HUDEP-2 (cell line): ENCODE measurements at regions not wholly inside any gene's neighbourhood (a gene's known extent, or its start where the extent isn't known, plus 50 kb on each side); places are given as distances from the start of the nearest gene placed in this dataset.
"Not testable (repeated sequence)": the region's sequence is repeated elsewhere in the genome, so short reads cannot be mapped to it uniquely, and the experiment has no call there.

Source experiments
- DNase-seq, 76 experiments: peaks; one replicate each; lab custom pipeline; 2025; ENCODE audit not compliant: unreplicated experiment in 76 of 76; lab: John Stamatoyannopoulos, UW

DNA sequence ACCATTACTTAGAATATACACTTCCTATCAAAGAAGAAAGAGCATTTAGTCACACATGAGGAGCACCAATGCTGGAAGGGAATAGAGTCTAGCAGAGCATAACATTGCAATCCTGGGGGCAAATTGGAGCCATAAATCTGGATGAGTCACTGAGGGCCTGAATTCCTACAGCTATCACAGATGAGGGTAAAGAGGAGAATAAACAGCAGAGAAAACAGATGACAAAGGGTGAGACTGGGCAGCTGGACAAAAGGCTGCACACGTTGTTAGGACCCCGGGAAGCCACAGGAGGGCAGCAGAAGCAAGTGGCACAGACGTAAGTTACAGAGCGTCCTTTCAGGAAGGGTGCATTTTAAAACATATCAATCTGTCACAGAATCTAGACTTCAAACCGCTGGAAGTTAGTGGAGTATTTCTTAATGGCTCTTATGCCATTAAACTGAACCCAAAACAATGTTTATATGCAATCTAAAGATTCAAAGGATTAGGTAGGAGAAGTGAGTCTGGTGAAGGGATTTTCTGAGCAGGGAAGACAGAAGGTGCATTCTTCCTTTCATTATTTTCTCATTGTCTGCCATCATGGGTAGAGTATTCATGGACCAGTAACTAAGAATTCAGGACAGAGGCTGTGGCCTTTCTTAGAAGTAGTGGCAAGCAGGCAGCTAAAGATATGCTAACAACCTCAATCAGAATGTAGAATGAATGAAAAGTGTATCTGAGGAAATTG, 159.8 kb upstream of the DAAM1 start:
- peak in 22 of 76 experiments; percentile 3 to 40 (median 16) for DNase-seq

DNA sequence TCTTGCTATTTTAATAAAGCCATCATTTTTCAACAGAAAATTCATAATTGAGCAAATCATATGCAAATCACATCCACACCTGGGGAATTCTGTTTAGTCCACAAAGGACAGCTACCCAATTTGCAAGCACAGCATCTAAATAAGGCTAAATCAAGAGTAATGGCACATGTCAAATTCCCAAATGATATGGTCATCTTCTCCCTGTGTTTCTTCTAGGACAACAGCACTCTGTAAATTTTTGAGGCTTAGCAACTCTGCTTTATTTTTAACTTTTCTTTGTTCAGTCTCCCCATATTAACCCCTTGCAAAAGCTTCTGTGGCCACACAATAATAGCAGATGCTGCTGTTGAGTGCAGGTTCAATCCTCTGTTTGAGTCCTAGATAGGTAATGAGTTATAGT, 155.6 kb upstream of the DAAM1 start:
- no peak for DNase-seq

DNA sequence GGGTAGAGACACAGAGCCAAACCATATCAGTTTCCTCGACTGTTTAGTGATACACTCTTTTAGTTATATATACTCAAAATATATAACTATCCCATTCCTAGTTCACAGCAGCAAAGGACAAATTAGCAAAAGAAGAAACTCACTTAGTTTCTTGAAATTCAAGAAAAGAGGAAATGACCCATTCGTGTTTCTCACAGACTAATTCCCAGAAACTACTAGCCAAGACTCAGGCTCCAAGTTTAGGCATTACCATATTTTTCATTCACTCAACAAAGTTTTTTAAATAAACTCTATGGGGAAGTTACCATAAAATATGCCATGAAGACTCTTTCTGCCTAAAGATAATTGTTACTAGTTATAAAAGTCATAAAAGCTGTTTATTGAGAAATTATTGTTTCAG, 152.3 kb upstream of the DAAM1 start:
- DNase-seq: no peak

DNA sequence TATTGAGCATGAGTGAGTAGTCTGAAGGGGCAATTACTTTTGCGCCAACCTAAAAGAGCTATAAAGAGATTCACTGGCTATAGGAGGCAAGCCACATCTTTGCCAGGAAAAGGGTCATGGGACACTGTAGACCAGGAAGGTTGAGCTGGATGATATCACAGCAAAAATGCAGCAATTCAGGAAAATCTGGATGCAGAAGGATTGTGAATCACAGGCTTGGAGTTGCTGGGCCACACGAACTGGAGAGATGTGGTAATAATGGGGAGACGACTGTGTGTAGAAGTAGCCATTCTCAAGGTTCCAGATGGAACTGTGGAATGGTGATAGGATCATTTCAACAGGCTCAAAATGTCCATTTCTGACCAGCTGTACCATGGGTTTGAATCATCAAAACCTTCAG, 151.4 kb upstream of the DAAM1 start:
- DNase-seq: no peak

DNA sequence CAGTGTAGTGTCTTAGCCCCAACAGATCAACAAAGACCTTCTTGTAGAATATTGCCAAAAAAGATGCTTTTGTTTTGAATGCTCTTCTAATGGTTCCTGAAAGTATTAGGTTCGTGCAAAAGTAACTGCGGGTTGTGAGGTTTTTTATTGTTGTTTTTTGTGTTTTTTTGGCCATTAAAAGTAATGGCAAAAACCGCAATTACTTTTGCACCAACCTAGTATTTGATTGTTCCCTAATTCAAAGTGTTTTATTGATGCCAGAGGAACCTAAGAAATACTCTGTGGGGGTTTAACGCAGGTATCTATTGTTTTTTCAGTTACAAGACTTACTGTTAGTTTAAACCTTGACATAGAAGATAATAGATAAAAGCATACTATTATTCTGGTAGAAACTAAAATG, 150.8 kb upstream of the DAAM1 start:
- no peak for DNase-seq

DNA sequence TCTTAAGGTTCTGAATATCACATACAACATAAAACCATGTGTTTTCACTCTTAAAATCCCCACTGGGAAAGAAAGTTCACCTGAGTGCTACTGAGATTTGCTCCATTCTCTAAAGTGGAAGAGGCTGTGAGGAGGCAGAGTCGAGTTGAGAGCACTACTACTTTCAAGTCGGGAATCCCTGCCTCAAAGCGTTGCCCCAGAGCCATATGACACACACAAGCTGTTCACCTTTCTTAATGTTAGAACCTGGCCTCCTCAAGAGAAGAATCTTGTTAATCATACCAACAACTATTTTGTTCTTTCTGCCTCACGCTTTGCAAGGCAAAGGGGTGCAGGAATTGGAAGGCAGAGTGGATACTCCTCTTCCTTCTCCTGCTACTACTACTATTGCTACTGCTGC, 149.7 kb upstream of the DAAM1 start:
- DNase-seq: no peak

DNA sequence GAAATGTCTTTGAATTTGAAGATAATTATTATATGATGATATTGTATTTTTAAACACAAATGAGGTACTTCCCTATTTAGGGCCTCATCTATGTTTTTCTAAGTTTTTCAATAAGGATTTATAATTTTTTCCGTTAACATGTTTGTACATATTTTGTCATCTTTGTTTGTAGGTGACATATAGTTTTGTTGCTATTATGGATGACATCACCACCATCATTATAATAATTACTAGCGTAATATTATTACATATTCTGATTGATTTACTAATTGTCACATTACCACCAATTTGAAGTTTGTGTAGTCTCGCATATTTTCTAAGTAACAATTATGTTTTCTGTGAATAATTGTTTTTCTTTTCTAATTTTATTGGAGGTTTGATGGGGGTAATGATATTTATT, 147.2 kb upstream of the DAAM1 start:
- DNase-seq: no peak

DNA sequence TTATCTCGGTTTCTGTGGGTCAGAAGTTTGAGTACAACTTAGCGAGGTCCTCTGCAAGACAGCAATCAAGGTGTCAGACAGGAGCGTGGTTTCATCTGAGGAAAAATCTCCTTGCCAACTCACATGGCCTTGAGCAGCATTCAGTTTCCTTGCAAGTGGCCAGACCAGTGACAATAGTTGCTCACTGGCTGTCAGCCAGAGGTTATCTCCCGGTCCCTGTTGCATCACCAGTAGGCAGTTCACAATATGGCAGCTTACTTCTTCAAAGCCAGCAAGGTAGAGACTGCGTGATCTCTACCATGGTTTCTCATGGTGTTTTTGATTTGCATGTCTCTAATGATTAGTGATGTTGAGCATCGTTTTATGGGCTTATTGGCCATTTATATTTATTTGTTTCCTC, 143.8 kb upstream of the DAAM1 start:
- DNase-seq: peak in 19 of 76 experiments; percentile 1 to 24 (median 11)

DNA sequence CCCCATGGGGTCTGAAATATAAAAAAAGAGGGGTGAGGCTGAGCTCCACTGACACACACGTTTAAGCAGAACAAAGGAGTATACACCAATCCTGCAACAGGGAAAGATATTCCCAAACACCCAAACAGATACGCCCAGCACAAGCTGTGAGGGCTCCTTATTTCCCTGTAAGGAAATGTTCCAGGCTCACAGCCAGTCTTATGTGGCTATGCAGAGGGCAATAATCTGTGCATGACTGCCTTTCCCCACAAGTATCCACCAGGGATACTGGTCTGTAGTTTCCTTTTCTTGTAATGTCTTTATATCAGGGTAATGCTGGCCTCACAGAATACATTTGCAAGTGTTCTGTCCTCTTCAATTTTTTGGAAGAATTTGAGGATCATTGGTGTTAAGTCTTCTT, 141.7 kb upstream of the DAAM1 start:
- no peak for DNase-seq

DNA sequence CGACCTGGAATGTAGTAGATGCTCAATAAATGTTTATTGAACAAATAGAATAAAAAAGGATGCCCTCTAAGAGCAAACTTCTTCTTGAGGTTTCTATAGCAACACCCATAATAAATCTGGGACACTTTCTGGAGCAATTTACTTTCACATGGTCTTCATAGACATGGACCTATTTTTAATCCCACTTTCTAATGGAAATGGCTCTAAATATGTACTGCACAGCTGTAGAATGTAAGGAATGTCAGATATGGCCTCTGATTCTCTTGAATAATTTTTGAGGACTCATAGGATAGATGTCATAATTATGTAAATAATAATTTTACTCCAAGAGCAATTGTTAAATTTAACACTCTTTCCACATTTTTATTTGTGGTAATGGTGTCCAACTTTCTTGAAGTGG, 133.5 kb upstream of the DAAM1 start:
- no peak for DNase-seq

DNA sequence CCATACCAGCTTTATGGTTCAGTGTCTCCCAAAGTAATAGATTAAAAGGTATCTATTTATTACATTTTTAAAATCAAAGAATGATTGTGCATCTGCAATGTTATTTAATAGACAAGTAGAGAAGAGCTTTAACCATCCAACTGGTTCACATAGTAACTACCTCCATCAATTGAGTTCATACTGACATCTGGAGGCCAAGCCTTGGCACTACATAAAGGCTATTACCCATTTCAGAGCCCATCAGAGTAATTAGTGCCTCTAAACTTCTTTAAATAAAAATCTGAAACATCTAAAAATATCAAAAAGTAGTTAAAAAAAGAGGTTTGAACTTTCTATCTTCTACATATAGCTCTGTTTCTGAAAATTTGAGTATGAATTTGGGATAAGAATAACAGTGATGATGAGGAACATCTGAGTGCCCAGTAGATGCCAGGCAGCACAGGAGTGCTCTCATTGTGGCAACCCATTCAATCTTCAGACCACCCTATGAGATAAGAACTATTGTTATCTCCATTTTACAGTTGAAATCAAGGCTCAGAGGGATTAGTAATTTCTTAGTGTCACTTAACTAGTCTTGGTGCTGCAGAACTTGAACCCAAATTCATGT, 132.9 kb upstream of the DAAM1 start:
- peak in 11 of 76 experiments; percentile 0 to 24 (median 5) for DNase-seq

DNA sequence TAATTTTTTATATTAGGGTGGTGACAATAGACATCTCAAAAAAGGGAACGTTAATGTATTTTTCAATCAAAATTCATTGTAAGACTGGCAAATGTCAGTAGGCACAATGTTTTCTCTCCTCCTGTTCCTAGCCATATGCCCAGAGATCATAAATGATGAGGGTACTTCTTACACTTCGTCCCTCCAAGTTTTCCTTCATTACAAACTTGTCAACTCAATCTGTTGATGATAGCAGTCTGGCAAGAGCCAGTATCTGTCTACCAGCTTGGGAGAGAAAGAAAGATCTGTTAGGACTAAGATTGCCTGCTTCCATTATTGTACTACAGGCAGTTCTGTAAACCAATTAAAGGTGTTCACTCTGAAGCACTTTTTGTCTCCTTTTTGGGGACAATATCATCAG, 130.9 kb upstream of the DAAM1 start:
- DNase-seq: no peak

DNA sequence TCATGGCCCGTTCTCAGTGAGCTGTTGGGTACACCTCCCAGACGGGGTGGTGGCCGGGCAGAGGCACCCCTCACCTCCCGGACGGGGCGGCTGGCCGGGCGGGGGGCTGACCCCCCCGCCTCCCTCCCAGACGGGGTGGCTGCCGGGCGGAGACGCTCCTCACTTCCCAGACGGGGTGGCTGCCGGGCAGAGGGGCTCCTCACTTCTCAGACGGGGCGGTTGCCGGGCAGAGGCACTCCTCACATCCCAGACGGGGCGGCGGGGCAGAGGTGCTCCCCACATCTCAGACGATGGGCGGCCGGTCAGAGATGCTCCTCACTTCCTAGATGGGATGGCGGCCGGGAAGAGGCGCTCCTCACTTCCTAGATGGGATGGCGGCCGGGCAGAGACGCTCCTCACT, 129.7 kb upstream of the DAAM1 start:
- DNase-seq: not testable (repeated sequence)

DNA sequence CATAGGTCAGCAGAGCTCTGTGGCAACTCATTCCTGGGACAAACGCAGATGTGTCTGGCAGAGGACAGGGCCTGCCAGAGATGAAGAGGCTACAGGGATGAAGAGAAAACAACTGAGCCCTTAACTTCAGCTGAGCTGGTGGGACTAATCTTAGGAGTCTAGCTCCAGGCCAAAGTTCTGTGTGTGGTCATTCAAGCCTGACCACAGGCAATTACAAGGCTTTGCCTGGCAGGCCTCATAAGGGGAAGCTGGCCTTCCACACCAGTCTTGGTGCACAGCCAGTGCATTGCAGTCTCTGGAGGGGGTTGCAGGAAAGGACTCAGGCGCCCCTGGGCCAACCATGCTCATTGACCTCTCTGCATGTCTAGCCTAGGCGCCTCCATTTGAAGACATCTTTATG, 127.6 kb upstream of the DAAM1 start:
- no peak for DNase-seq

DNA sequence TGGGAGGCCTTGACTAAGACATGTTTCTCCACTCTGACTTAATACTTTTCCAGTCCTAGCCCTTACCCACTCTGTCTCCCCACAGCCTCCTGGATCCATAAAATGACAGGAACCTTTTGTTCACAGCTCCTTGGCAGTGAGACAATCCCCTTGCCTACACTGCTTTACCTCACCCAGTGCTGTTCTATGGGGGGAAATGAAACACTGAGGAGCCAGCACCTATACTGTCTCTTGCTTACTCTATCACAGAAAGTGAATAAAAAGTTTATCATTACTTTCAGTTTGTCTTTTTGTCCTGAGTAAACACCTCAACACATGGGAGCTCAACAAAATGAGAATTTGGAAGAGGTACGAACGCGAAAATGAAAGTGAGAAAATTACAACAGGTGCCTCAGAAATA, 127.2 kb upstream of the DAAM1 start:
- DNase-seq: no peak

DNA sequence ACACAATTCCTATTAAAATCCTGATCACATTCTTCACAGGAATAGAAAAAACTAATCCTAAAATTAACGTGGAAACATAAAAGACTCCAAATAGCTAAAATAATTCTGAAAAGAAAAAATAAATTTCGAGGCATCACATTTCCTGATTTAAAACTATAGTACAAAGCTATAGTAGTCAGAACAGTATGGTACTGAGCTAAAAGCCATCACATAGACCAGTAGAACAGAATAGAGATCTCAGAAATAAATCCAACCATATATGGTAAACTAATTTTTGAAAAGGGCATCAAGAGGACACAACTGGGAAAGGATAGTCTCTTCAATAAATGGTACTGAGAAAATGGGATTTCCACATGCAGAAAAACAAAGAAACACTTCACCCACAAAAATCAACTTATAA, 125.2 kb upstream of the DAAM1 start:
- no peak for DNase-seq

DNA sequence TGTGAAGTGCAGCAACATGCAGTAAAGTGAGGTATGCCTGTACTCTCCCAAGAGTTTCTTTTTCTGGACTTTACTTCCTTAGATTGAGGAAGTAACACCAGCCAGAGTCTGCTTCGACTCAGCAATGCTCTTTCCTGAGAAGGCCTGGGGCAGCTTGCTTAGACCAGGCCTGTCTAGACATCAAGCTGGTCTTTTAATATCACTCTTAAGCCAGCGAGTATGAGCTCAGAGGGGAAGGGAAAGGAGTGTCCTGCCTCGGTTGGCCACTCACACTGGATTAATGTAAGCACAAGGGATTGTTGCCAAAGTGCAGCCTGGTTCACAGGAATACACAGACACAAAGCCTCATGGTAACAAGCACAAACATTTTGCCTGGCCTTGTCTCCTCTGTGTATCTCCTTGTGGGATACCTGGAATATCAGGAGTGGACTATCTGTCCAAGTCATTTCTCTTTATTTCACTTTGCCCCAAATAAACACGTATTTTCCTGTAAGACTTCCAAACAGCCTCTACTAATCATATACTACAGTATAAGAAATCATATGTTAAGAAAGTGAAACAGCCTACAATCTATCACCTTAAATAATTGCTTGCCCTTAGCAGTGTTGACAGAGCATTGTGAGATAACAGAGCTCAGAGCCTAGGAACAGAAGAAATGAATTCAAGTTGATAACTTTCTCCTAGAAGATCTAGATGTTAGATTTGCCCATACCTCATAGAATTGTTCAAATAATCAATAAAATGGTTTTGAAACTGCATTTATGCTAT, 121.2 kb upstream of the DAAM1 start:
- DNase-seq: no peak

DNA sequence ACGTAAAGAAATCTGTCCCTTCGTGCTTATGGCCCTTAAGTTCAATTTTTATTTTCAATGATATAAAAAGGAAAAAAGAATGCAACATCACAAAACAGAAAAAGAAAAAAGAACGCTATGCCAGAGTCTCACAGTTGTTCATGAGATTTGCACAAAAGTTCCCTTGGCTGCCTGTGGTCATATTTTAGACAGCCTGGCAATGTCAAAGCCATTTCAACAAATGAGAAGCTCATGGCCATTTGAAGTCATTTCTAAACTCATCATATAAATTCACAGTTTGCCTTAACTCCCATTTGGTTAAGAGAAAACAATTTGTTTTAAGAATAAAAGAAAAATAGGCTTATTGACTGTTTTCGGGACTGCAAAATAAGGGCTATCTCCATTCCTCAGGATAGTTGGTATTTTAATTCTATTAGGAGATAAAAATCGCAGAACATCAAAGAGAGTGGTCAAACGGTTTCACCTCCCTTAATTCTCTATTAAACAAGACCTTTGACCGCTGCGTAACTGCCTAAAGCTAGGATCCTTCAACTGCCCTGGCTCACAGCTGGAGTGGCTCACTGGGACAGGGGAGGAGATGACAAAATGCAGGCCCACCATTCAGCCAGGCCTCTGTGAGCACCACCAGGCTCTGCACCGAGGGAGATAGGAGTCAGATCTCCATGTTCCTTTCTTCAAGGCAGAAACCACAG, 119.2 kb upstream of the DAAM1 start:
- no peak for DNase-seq

DNA sequence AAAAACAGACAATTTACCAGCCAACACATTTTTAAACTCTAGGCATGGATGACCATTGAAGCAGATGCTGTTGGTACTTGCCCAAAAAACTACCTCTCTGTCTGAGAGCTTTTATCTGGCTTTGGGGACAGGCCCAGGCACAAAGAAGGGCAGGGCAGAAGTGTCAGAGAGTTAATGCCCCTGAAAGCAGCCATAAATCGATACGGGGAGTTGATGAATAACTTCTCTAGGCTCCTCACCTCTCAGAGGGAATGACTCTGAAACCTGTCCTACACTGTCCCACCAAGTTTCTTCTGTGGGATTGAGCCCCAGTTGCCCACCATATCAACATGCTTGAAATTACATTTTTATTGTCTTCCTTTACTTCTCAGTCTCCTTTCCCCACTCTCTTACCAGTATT, 113.0 kb upstream of the DAAM1 start:
- no peak for DNase-seq

DNA sequence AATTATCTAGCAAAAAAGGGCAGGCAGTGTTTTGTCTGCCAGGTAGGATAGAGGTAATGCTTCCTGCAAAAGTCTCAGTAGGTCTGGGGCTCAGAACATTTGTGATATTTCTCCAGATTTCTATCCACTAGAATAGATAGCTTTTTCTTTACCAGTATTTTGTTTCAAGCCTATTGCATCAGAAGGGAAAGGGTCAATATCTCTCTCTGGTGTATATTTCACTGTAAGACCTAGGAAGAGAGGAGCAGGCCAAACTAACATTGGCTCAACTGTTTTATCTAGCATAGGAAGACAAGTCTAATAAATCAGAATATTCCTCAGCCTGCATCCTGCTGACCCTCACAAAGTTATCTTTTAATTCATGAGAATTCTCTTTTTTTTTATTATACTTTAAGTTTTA, 106.7 kb upstream of the DAAM1 start:
- no peak for DNase-seq

DNA sequence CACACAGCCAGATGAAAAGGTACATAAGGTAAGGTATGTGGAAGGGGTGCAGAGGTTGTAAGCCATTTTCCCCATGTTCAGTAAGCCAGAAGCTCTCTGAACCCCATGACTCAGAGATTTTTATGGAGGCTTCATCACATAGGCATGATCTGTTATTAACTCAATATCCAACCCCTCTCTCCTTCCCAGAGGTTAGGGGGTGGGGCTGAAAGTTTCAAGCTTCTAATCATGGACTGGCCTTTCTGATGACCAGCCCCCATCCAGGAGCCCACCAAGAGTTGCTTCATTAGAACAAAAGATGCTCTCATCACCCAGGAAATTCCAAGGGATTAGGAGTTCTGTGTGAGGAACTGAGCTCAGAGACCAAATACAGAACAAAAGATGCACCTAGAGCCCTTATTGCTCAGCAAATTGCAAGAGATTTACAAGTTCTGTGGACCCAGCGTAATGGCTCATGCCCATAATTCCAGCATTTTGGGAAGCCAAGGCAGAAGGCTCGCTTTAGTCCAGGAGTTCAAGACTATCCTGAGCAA, 103.2 kb upstream of the DAAM1 start:
- DNase-seq: no peak
